CD4-positive, alpha-beta T cell treated with Interleukin-10 for 1 hour (primary cell): ENCODE measurements at regions not wholly inside any gene's neighbourhood (a gene's known extent, or its start where the extent isn't known, plus 50 kb on each side); places are given as distances from the start of the nearest gene placed in this dataset.
A peak's percentile ranks its signal among the peaks of the same experiment; 100 is the strongest.
"Not testable (repeated sequence)": the region's sequence is repeated elsewhere in the genome, so short reads cannot be mapped to it uniquely, and the experiment has no call there.

ENCODE experiments used
- DNase-seq: peaks from one replicate; pipeline ENCODE4 v3.0.0-alpha.2; 2020

- not testable (repeated sequence) for DNase-seq
Observed at GRCh38 chr21:5013455-5014304, 5507.7 kb upstream of the TPTE start.

DNA sequence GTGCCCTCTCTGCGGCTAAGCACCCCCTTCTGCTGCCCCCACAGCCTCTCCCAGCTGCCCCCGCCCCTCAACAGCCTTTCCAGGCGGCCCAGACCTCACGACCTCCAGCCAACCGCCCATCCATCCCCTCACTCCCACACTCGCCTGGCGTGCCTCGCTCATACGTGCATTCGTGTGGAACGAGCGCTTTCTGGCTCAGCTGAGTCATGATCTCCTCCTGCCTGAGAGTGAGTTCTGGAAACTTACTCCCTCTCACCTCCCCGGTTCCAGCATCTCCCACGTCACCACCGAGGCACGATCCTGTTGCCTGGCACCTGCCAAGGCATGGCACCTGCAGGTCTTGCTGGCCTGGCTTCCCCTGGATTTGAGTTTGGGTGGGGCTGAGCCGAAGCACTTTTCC lies 5506.2 kb upstream of the TPTE start:
- DNase-seq = not testable (repeated sequence)

DNA sequence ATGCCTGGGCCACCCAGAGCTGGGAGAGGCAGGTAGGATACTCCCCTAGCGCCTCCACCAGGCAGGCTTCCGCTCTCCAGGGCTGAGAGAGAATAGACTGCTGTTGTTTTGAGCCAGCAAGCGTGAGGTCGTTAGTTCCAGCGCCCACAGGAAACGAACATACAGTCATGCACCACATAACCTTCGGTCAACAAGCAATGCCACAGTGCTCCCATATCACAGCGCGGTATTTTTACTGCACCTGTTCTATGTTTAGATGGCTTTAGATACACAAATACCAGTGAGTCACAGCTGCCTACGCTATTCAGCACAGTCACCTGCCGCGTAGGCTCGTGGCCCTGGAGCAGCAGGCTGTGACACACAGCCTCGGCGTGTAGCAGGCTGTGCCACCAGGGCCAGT lies 5502.3 kb upstream of the TPTE start:
- not testable (repeated sequence) for DNase-seq

DNA sequence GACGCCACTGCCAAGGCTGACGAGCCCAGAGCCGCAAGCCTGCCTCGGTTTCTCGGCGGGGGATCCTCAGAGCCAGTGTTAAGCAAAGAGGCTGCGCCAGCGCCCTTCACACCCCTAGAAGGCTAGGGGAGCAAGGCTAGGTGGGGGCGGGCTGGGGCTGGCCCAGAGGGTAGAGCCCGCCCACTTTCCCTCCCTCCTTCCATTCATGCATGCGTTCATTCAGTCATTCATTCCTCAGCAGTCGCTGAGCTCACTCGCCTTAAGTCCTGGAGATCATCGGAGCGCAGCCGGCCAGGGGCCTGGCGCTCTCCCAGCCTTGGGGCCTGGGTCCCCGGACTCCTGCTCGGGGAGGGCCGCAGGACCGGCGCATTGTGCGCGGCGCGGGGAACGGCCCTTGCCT lies 5499.6 kb upstream of the TPTE start:
- not testable (repeated sequence) for DNase-seq

- DNase-seq = not testable (repeated sequence)
Observed at GRCh38 chr21:5022254-5022653, 5499.1 kb upstream of the TPTE start.

DNA sequence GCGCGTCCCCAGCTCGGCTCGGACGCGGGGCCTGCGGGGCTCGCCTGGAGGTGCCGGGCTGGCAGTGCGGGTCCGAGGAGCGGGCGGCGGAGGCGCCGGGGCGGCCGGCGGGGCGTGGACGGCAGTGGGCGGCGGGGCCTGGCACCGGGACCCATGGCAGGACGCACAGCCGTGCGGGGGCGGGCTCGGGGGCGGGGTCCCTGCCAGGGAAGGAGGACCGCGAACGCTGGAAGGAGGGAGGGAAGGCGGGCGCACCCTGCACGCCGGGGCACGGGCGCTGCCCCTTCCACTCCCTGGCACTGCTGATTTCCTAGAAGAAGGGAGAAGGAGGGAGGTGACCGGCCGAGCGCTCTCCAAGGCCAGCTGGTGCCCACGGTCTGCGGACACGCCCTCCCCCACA lies 5498.6 kb upstream of the TPTE start:
- not testable (repeated sequence) for DNase-seq

GRCh38 chr21:5035147-5035546 lies 5486.2 kb upstream of the TPTE start:
- not testable (repeated sequence) for DNase-seq

DNA sequence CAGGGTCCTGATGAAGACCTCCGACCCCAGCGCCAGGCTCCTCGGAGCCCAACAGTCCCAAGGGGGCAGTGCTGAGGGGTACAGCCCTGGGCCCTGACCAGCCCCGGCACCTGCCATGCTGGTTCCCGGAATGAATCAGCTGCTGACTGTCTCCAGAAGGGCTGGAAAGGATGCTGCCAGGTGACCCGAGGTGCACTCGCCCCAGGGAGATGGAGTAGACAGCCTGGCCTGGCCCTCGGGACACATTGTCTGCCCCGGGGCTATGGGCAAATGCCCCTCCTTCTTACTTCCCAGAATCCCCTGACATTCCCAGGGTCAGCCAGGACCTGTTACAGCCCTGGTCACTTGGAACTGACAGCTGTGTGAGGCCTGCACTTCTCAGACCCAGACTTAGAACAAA lies 5485.8 kb upstream of the TPTE start:
- DNase-seq = not testable (repeated sequence)

GRCh38 chr21:5037606-5038331 lies 5483.6 kb upstream of the TPTE start:
- not testable (repeated sequence) for DNase-seq

DNA sequence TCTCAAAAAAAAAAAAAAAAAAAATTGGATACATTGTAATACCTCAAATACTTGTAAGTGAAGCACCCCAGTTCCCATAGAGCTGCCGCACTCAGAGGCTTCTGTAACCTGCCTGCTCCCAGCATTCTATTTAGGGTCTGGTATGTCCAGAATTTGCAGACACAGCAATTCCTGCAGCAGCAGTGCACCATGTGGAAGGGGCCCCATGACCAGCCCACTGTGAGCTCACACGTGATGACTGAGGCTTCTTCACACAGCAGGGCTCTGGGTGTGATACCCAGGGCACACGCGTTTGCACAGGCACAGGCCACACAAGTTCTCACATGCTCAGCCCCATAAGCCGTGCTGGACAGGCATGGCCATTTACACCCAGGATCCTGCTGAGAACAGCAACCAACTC lies 5481.5 kb upstream of the TPTE start:
- not testable (repeated sequence) for DNase-seq

- not testable (repeated sequence) for DNase-seq
Observed at GRCh38 chr21:5042583-5042982, 5478.8 kb upstream of the TPTE start.

DNA sequence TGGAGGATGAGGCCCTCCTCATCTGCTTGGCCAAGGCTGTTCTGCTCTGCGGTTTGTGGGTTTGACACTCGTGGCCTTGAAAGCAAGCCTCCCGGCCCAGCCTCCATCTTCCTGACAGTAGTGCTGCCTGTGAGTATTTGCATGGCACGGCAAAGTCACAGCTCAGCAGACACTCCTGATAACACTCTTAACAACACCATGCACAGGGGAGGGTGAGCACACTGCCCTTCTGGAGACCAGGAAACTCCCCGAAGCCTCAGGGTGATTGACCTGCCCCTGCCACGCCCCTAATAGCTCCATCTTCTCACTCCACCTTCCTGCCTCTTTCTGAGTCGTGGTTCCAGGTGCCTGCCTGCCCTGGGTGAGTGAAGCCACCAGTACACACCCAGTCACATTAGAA lies 5476.6 kb upstream of the TPTE start:
- not testable (repeated sequence) for DNase-seq

DNA sequence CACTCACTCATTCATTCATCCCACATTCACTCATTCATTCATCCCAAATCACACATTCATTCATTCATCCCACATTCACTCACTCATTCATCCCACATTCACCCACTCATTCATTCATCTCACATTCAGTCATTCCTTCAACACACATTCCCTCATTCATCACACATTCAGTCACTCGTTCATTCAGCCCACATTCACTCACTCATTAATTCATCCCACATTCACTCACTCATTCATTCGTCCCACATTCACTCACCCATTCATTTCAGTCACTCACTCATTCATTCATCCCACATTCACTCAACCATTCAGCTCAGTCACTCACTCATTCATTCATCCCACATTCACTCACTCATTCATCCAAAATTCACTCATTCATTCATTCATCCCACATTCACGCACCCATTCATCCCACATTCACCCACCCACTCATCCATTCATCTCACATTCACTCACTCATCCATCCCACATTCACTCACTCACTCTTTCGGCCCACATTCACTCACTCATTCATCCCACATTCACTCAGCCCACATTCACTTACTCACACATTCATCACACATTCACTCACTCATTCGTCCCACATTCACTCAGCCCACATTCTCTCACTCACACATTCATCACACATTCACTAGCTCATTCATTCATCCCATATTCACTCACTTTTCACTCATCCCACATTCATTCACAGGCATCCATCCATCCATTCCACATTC lies 5469.9 kb upstream of the TPTE start:
- not testable (repeated sequence) for DNase-seq

DNA sequence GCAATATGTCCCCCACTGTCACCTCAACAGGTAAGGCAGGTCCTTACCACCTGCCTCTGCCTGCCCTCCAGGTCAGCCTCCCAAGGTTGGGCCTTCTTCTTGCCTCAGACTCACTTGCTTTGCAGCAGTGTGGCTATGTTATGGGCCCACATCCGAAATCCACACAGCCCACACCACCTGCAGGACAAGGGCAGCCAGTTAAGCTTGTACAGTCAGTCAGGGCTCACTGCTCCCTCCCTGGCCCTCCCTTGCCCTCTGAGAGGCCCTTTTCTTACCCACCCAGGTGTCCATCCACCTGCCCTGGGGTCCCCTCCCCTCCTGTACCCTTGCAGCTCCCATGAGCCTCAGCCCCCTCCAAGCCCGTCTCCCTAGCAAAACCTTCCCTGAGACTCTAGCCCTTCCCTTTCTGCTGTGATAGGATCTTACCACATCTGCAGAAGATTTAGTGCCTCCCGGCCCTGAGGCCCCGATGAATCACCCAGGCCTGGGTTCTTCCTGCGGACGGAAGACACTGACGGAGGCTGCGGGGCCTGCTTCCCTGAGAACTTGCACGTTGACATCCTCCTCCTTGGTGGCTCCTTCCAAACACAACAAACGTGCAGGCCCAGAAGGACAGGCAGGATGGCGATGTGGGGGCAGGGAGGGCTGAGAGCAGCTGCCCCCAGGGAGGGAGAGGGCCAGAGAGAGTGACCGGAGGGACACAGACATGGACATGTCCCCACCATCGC lies 5466.2 kb upstream of the TPTE start:
- DNase-seq = not testable (repeated sequence)

- DNase-seq = not testable (repeated sequence)
Observed at GRCh38 chr21:5055996-5056962, 5465.1 kb upstream of the TPTE start.

DNA sequence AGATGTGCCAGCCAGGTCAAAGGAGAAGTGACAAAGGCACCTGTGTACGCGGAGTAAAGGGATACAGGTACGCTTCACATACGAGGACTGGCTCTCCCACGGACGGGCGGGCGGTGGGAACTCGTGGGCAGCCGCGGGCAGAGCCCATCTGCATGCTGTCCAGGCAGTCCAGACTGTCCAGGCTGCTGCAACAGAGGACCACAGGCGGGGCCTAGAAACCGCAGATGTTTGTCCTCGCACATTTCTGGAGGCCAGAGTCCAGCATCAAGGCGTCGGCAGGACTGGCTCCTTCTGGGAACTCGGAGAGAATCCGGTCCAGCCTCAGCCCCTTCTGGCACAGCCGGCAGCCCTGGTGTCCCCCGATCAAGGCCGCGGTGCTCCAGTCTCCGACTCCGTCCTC lies 5464.3 kb upstream of the TPTE start:
- not testable (repeated sequence) for DNase-seq

DNA sequence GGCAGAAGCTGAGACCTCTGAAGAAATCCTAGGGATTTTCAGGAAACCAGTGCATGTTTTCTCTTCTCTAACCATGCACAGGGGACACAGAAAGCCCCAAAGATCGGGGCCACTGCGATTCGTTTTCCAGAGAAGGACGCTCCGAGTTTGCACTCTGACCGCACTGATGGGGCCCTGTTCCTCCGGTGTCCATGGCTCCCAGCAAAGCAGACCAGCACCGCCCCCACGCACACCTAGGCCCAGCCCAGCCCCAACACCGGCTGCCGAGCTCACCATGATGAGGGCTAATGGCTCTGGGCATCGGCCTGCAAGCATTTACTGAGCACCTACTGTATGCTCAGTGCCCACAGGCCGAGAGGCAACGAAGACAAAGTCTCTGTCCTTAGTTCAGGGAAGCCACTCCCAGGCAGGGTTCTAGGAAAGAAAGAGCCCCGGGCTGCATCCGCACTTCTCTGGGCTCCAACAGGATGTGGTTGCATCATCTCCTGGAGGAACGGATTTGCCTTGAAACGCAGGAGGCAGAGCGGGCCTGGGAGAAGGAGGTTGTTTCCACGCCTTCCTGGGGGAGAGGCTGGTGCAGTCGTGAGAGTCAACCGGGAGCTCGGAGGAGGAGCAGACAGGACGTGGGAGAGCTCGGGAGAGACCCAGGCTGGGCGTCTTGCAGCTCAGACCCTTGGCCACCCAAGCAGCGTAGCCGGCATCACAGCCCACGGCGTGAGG lies 5460.9 kb upstream of the TPTE start:
- DNase-seq = not testable (repeated sequence)

DNA sequence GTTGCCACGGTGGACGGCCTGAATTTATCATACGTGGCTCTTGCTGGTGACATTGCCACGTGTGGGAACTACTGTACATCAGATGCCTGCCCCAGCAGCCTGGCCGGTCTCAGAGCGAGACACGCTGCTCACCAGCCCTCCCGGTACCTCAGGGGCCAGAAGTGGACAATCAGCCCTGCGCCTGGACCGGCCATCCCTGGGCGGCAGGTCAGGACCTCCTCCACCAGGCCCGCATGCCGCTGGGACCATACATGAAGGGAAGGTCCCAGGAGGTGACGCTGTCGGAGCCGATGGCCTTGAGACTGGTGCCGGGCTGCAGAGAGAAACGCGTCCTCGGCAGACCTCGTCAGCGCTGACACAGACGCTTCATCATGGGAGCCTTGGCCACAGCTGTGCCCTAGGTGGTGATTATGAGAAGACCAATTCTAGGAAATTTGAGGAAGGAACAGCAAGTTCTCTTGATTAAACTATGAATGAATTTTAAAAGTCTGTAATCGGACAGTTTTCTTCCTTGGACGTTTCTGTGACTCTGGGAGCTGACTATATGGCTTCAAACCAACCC lies 5456.7 kb upstream of the TPTE start:
- DNase-seq = not testable (repeated sequence)

GRCh38 chr21:5065240-5066211 lies 5455.9 kb upstream of the TPTE start:
- DNase-seq = peak; percentile 46
